SK-N-SH (cell line): ENCODE measurements at regions not wholly inside any gene's neighbourhood (a gene's known extent, or its start where the extent isn't known, plus 50 kb on each side); places are given as distances from the start of the nearest gene placed in this dataset.

Source experiments
- CTCF ChIA-PET: fragments of 300-600, 350-600 bp; formaldehyde crosslinking; extraction: SDS; loops from one replicate; lab custom pipeline; 2021; lab: Yijun Ruan, JAX
- POLR2A ChIA-PET: fragments of 350-600 bp; sonication (Branson Sonifier 250); formaldehyde crosslinking; extraction: SDS; loops from one replicate; lab custom pipeline; 2020; ENCODE audit warnings: antibody characterized with exemption, inconsistent platforms; lab: Yijun Ruan, JAX
- DNase-seq: peaks from one replicate; pipeline ENCODE4 v3.0.0; 2012
- H2AFZ ChIP-seq: fragments of 200-600 bp; sonication (generic); 2 replicates; pipeline ENCODE4 v1.8.1; 2016; ENCODE audit warnings: antibody characterized with exemption, mild to moderate bottlenecking, low read depth
- H3F3A ChIP-seq: fragments of 200-600 bp; sonication (generic); replicated peaks from 2 replicates; pipeline ENCODE3; 2016; ENCODE audit warnings: antibody characterized with exemption, mild to moderate bottlenecking; ENCODE audit not compliant: insufficient read depth
- H3K27ac ChIP-seq, 2 experiments: fragments of 200-500 bp in 1 of 2; fragments of 200-600 bp in 1 of 2; sonication (Bioruptor generic) in 1 of 2; sonication (generic), shearing (Covaris generic) in 1 of 2; 2 replicates each; pipeline versions ENCODE4 v1.5.1 to v1.6.1; 2014 to 2016; ENCODE audit warnings: low read depth in 2 of 2, inconsistent platforms in 1 of 2, low read length in 1 of 2, mild to moderate bottlenecking in 1 of 2, mixed read lengths in 1 of 2
- H3K27me3 ChIP-seq: fragments of 200-600 bp; sonication (generic), shearing (Covaris generic); 2 replicates; pipeline ENCODE4 v1.6.1; 2016; ENCODE audit warnings: mixed run types; ENCODE audit not compliant: insufficient read depth
- H3K36me3 ChIP-seq, 2 experiments: fragments of 200-500 bp in 1 of 2; fragments of 200-600 bp in 1 of 2; sonication (Bioruptor generic) in 1 of 2; sonication (generic) in 1 of 2; replicated peaks in 1 of 2; 2 replicates each; pipeline versions ENCODE3 to v1.5.1; 2014 to 2016; ENCODE audit warnings: low read length in 1 of 2, mild to moderate bottlenecking in 1 of 2; ENCODE audit not compliant: insufficient read depth in 2 of 2, control insufficient read depth in 1 of 2
- H3K4me1 ChIP-seq, 2 experiments: fragments of 200-500 bp in 1 of 2; fragments of 200-600 bp in 1 of 2; sonication (Bioruptor generic) in 1 of 2; sonication (generic), shearing (Covaris generic) in 1 of 2; 2 replicates each; pipeline versions ENCODE4 v1.5.1 to v1.6.1; 2014 to 2016; ENCODE audit warnings: low read depth in 1 of 2, low read length in 1 of 2, mixed run types in 1 of 2; ENCODE audit not compliant: insufficient read depth in 2 of 2, control insufficient read depth in 1 of 2
- H3K4me2 ChIP-seq: fragments of 200-600 bp; sonication (generic), shearing (Covaris generic); 2 replicates; pipeline ENCODE4 v1.6.1; 2017; ENCODE audit warnings: mixed run types
- H3K4me3 ChIP-seq, 2 experiments: fragments of 200-500 bp in 1 of 2; fragments of 200-600 bp in 1 of 2; sonication (Bioruptor generic) in 1 of 2; sonication (generic), shearing (Covaris generic) in 1 of 2; 2 replicates each; pipeline versions ENCODE4 v1.5.1 to v1.8.1; 2014 to 2016; ENCODE audit warnings: low read depth in 2 of 2, inconsistent platforms in 1 of 2, low read length in 1 of 2, mild to moderate bottlenecking in 1 of 2, mixed read lengths in 1 of 2, moderate library complexity in 1 of 2
- H3K79me2 ChIP-seq: fragments of 200-600 bp; sonication (generic); 2 replicates; pipeline ENCODE4 v1.8.1; 2017; ENCODE audit warnings: mild to moderate bottlenecking; ENCODE audit not compliant: insufficient read depth
- H3K9ac ChIP-seq: fragments of 200-600 bp; sonication (generic); 2 replicates; pipeline ENCODE4 v1.6.1; 2017; ENCODE audit warnings: mixed run types
- H3K9me2 ChIP-seq: fragments of 200-600 bp; sonication (generic); 2 replicates; pipeline ENCODE4 v1.6.1; 2017; ENCODE audit warnings: mixed run types
- H3K9me3 ChIP-seq: fragments of 200-600 bp; sonication (generic); 2 replicates; pipeline ENCODE4 v1.6.1; 2017; ENCODE audit warnings: mixed run types, mild to moderate bottlenecking, moderate library complexity
- H4K20me1 ChIP-seq: fragments of 200-600 bp; sonication (generic); 2 replicates; pipeline ENCODE4 v1.6.1; 2017; ENCODE audit warnings: mild to moderate bottlenecking, mixed run types; ENCODE audit not compliant: insufficient read depth
- CHD2 ChIP-seq: fragments of 150-350 bp; IDR thresholded peaks from 2 replicates; pipeline ENCODE4 v1.6.1; 2018; ENCODE audit warnings: low read length; ENCODE audit not compliant: partially characterized antibody
- EP300 ChIP-seq, 2 experiments: IDR thresholded peaks; 2 replicates each; pipeline versions ENCODE4 v1.4.0 to v1.6.1; 2012; ENCODE audit warnings: borderline replicate concordance in 1 of 2, low read depth in 1 of 2, low read length in 1 of 2
- FOSL2 ChIP-seq: IDR thresholded peaks from 2 replicates; pipeline ENCODE4 v1.4.0; 2012; ENCODE audit warnings: low read depth, mild to moderate bottlenecking, moderate library complexity, borderline replicate concordance
- FOXM1 ChIP-seq: IDR thresholded peaks from 2 replicates; pipeline ENCODE4 v1.4.0; 2012; ENCODE audit warnings: low read depth, mild to moderate bottlenecking
- MAX ChIP-seq: IDR thresholded peaks from 2 replicates; pipeline ENCODE4 v1.4.0; 2012; ENCODE audit warnings: low read depth
- MXI1 ChIP-seq: IDR thresholded peaks from 2 replicates; pipeline ENCODE4 v1.6.1; 2012; ENCODE audit warnings: mild to moderate bottlenecking, low read depth, low read length, improper control_type of control experiment
- POLR2AphosphoS5 ChIP-seq: IDR thresholded peaks from 2 replicates; pipeline ENCODE4 v1.6.1; 2012; ENCODE audit warnings: low read depth, low read length
- RCOR1 ChIP-seq: fragments of 150-350 bp; IDR thresholded peaks from 2 replicates; pipeline ENCODE4 v1.6.1; 2017; ENCODE audit warnings: antibody characterized with exemption, low read length
- RFX5 ChIP-seq: IDR thresholded peaks from 2 replicates; pipeline ENCODE4 v1.6.1; 2012; ENCODE audit warnings: mild to moderate bottlenecking, improper control_type of control experiment, low read length
- TAF1 ChIP-seq: IDR thresholded peaks from 2 replicates; pipeline ENCODE4 v1.6.1; 2012; ENCODE audit warnings: low read depth, mild to moderate bottlenecking, low read length, moderate library complexity, borderline replicate concordance
- USF2 ChIP-seq: fragments of 150-350 bp; IDR thresholded peaks from 2 replicates; pipeline ENCODE4 v1.6.1; 2017; ENCODE audit warnings: antibody characterized with exemption, low read length, low read depth, borderline replicate concordance
- WGBS: methylation state at CpG from one replicate; pipeline ENCODE4 v1.1.6; 2017; ENCODE audit warnings: low lambda C conversion rate; 5-methylcytosine and 5-hydroxymethylcytosine counted together
- TF ChIP-seq, protein P1 (sequence below): fragments of 150-350 bp; IDR thresholded peaks from 2 replicates; pipeline ENCODE4 v1.6.1; 2016; ENCODE audit warnings: mild to moderate bottlenecking, low read depth, low read length
- TF ChIP-seq, protein P2 (sequence below): IDR thresholded peaks from 2 replicates; pipeline ENCODE4 v1.4.0; 2012; ENCODE audit warnings: low read depth, borderline replicate concordance

- no peak overlapping the region for H3K4me2 ChIP-seq
- CTCF ChIA-PET = interaction anchor here (1.2 to 1.6 kb wide), 3 partner anchors 10 to 266 kb away, joined by 3 read pairs; no protein-coding TSS in a partner anchor
These were observed 165.0 kb upstream of the HDAC9 start for GRCh38 chr7:18330548-18330947.

DNA sequence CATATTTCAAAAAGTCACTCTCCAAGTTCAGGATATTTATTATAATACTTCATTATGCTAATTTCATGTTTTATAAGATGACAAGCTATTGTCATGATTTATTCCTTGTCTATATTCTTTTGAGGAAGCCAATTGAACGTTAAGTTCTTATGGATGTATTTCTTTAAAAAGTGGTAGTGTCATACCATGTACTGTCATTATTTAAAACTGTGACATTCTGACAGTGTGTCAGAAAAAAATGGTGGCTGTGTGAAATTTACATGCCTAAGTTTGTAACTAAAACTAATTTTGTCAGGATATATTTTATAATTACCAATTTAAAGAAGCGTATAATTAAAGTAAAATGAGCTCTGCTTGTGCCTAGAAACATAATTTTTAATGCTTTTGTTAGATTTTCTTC lies 158.9 kb upstream of the HDAC9 start:
- Histone ChIP-seq H3F3A (no peaks in the 10 kb centered on the region), H3K4me3 (no peak overlapping the region), H3K9me3 (peaks cover 16% of the 10 kb centered on the region), H3K4me2 (no peak overlapping the region), H3K79me2 (no peaks in the 10 kb centered on the region), H4K20me1 (no peaks in the 10 kb centered on the region), H2AFZ (no peak overlapping the region), H3K4me1 (no peaks in the 10 kb centered on the region), H3K9me2 (no peaks in the 10 kb centered on the region), H3K9ac (no peak overlapping the region), H3K36me3 (peaks cover 0 to 4% of the 10 kb centered on the region in 2 experiments), H3K27me3 (no peaks in the 10 kb centered on the region; the same call in 1 of the 2 replicates), H3K27ac (no peak overlapping the region)
- ChIA-PET CTCF (interaction anchor here (1.1 to 3.1 kb wide), 7 partner anchors 9 to 630 kb away, joined by 4 to 14 read pairs (median 5); no protein-coding TSS in a partner anchor), POLR2A (no interaction called here)
- TF ChIP-seq FOXM1 = no peak
- no peak for TF ChIP-seq RCOR1
- no peak for TF ChIP-seq FOSL2
- WGBS = 5% methylated on average over 2 of the region's 2 CpGs
- no peak for DNase-seq

More at GRCh38 chr7:18330548-18330947, 165.0 kb upstream of the HDAC9 start:
- Histone ChIP-seq H3K4me3 (no peak overlapping the region), H3K36me3 (no peaks in the 10 kb centered on the region), H3K9me2 (0 out of 2 replicates have a peak, but pooled peaks cover 4% of the 10 kb centered on the region), H3K27me3 (peaks cover 6% of the 10 kb centered on the region; the same call in 1 of the 2 replicates), H3K4me1 (no peaks in the 10 kb centered on the region; a peak in 1 of 4 replicates), H3K27ac (no peak overlapping the region), H3F3A (no peaks in the 10 kb centered on the region), H2AFZ (no peak overlapping the region), H3K79me2 (no peaks in the 10 kb centered on the region), H3K9ac (no peak overlapping the region), H3K9me3 (no peaks in the 10 kb centered on the region), H4K20me1 (no peaks in the 10 kb centered on the region)
- POLR2A ChIA-PET = no interaction called here
- TF ChIP-seq RFX5 (no peak), MXI1 (no peak), EP300 (IDR thresholded peaks at IDR 0.05; ENCODE audit: borderline replicate concordance in 1 of 2, low read depth in 1 of 2, low read length in 1 of 2) (no peak), CHD2 (no peak), USF2 (no peak), POLR2AphosphoS5 (no peak), TAF1 (no peak), MAX (no peak)
- TF ChIP-seq, protein P1, sequence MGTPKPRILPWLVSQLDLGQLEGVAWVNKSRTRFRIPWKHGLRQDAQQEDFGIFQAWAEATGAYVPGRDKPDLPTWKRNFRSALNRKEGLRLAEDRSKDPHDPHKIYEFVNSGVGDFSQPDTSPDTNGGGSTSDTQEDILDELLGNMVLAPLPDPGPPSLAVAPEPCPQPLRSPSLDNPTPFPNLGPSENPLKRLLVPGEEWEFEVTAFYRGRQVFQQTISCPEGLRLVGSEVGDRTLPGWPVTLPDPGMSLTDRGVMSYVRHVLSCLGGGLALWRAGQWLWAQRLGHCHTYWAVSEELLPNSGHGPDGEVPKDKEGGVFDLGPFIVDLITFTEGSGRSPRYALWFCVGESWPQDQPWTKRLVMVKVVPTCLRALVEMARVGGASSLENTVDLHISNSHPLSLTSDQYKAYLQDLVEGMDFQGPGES = no peak
- TF ChIP-seq, protein P2, sequence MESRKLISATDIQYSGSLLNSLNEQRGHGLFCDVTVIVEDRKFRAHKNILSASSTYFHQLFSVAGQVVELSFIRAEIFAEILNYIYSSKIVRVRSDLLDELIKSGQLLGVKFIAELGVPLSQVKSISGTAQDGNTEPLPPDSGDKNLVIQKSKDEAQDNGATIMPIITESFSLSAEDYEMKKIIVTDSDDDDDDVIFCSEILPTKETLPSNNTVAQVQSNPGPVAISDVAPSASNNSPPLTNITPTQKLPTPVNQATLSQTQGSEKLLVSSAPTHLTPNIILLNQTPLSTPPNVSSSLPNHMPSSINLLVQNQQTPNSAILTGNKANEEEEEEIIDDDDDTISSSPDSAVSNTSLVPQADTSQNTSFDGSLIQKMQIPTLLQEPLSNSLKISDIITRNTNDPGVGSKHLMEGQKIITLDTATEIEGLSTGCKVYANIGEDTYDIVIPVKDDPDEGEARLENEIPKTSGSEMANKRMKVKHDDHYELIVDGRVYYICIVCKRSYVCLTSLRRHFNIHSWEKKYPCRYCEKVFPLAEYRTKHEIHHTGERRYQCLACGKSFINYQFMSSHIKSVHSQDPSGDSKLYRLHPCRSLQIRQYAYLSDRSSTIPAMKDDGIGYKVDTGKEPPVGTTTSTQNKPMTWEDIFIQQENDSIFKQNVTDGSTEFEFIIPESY = no peak
- DNase-seq = no peak
